T1000 (cell line): ENCODE measurements at regions not wholly inside any gene's neighbourhood (a gene's known extent, or its start where the extent isn't known, plus 50 kb on each side); places are given as distances from the start of the nearest gene placed in this dataset.
"Not testable (repeated sequence)": the region's sequence is repeated elsewhere in the genome, so short reads cannot be mapped to it uniquely, and the experiment has no call there.

Experiments
- DNase-seq: peaks from one replicate; lab custom pipeline; 2025; ENCODE audit warnings: mixed read lengths; lab: John Stamatoyannopoulos, UW

GRCh38 chr12:93080452-93080851, 151.4 kb upstream of the EEA1 start:
- DNase-seq: no peak

GRCh38 chr12:93080994-93081809, 152.1 kb upstream of the EEA1 start:
- no peak for DNase-seq

- DNase-seq: no peak
Observed at GRCh38 chr12:93081810-93082165, 152.7 kb upstream of the EEA1 start.

- no peak for DNase-seq
Observed at GRCh38 chr12:93085383-93086287, 156.5 kb upstream of the EEA1 start.

- DNase-seq: no peak
Observed at GRCh38 chr12:93086288-93086727, 157.2 kb upstream of the EEA1 start.

GRCh38 chr12:93087840-93088610, 158.9 kb upstream of the EEA1 start:
- no peak for DNase-seq

GRCh38 chr12:93089805-93090569, 160.9 kb upstream of the EEA1 start:
- no peak for DNase-seq

- DNase-seq: no peak
Observed at GRCh38 chr12:93090731-93091172, 161.7 kb upstream of the EEA1 start.

GRCh38 chr12:93091886-93092648, 163.0 kb upstream of the EEA1 start:
- no peak for DNase-seq

GRCh38 chr12:93092649-93092945, 163.5 kb upstream of the EEA1 start:
- DNase-seq: no peak

GRCh38 chr12:93093243-93093642, 164.1 kb upstream of the EEA1 start:
- no peak for DNase-seq

- not testable (repeated sequence) for DNase-seq
Observed at GRCh38 chr12:93094222-93094621, 165.1 kb upstream of the EEA1 start.

- DNase-seq: no peak
Observed at GRCh38 chr12:93094988-93095737, 166.1 kb upstream of the EEA1 start.

GRCh38 chr12:93097417-93097816, 168.3 kb upstream of the EEA1 start:
- DNase-seq: no peak

- DNase-seq: no peak
Observed at GRCh38 chr12:93098077-93098476, 169.0 kb upstream of the EEA1 start.

- DNase-seq: no peak
Observed at GRCh38 chr12:93099792-93100191, 170.7 kb upstream of the EEA1 start.

GRCh38 chr12:93100610-93101009, 171.5 kb upstream of the EEA1 start:
- DNase-seq: no peak

- no peak for DNase-seq
Observed at GRCh38 chr12:93101367-93101766, 172.3 kb upstream of the EEA1 start.

- DNase-seq: no peak
Observed at GRCh38 chr12:93102312-93102711, 173.2 kb upstream of the EEA1 start.

- DNase-seq: no peak
Observed at GRCh38 chr12:93102744-93103143, 173.6 kb upstream of the EEA1 start.
